Gastroesophageal sphincter (tissue), 4 donors: ENCODE measurements at regions not wholly inside any gene's neighbourhood (a gene's known extent, or its start where the extent isn't known, plus 50 kb on each side); places are given as distances from the start of the nearest gene placed in this dataset.
A peak's percentile ranks its signal among the peaks of the same experiment; 100 is the strongest.

ENCODE experiments used
- ATAC-seq: fragments of 150-250 bp; one replicate; pipeline ENCODE4 v1.9.1; 2016; ENCODE audit warnings: mild to moderate bottlenecking, moderate library complexity
- H3K27ac ChIP-seq, 4 donors: fragments of 200-600 bp; sonication (generic) in 3 of 4; 1 replicate in 3 of 4; 2 replicates in 1 of 4; pipeline ENCODE4 v1.5.1; 2016 to 2019
- H3K27me3 ChIP-seq: fragments of 200-600 bp; sonication (generic); one replicate; pipeline ENCODE4 v1.5.1; 2019
- H3K36me3 ChIP-seq, 2 donors: fragments of 200-600 bp; sonication (generic); one replicate each; pipeline ENCODE4 v1.5.1; 2019; ENCODE audit warnings: control low read depth in 1 of 2
- H3K4me1 ChIP-seq, 3 donors: fragments of 200-600 bp; sonication (generic); 1 replicate in 2 of 3; 2 replicates in 1 of 3; pipeline ENCODE4 v1.5.1; 2016 to 2019; ENCODE audit warnings: control low read depth in 2 of 3
- H3K4me3 ChIP-seq, 2 donors: fragments of 200-600 bp; sonication (generic); one replicate each; pipeline ENCODE4 v1.5.1; 2019; ENCODE audit warnings: mild to moderate bottlenecking in 1 of 2, moderate library complexity in 1 of 2
- H3K9me3 ChIP-seq, 3 donors: fragments of 200-600 bp; sonication (generic); one replicate each; pipeline ENCODE4 v1.5.1; 2017 to 2019; ENCODE audit warnings: control low read depth in 2 of 3
- CTCF ChIP-seq, 4 experiments: fragments of 200-600 bp in 2 of 4; fragments of 450-650 bp in 2 of 4; sonication (generic) in 1 of 4; IDR thresholded peaks; one replicate each; pipeline ENCODE4 v1.5.1; 2017 to 2019; ENCODE audit warnings: antibody characterized with exemption in 4 of 4, mild to moderate bottlenecking in 2 of 4, moderate library complexity in 2 of 4
- EP300 ChIP-seq: sonication (generic); formaldehyde crosslinking; IDR thresholded peaks from one replicate; pipeline ENCODE4 v1.6.1; 2017; ENCODE audit warnings: antibody characterized with exemption, mild to moderate bottlenecking
- POLR2A ChIP-seq, 2 donors: fragments of 450-650 bp; IDR thresholded peaks; one replicate each; pipeline ENCODE4 v1.6.1; 2017; ENCODE audit warnings: antibody characterized with exemption in 2 of 2, mild to moderate bottlenecking in 2 of 2, moderate library complexity in 1 of 2
- POLR2AphosphoS5 ChIP-seq: sonication (generic); formaldehyde crosslinking; IDR thresholded peaks from one replicate; pipeline ENCODE4 v1.6.1; 2017; ENCODE audit warnings: antibody characterized with exemption
- WGBS, 2 donors: methylation state at CpG; one replicate each; pipeline ENCODE4 v1.1.5; 2018; ENCODE audit warnings: low coverage in 1 of 2; 5-methylcytosine and 5-hydroxymethylcytosine counted together

- no peak for TF ChIP-seq POLR2AphosphoS5
- TF ChIP-seq POLR2A (IDR thresholded peaks at IDR 0.05), result no peak
- TF ChIP-seq CTCF (IDR thresholded peaks at IDR 0.05), result no peak
- TF ChIP-seq EP300, result no peak
- WGBS, 2 donors, result 93 to 100% methylated on average over 2 of the region's 6 CpGs
- H3K36me3 ChIP-seq, result no peaks in the 10 kb centered on the region
Measured at GRCh38 chr9:16325966-16326365, 544.5 kb downstream of the BNC2 start.

DNA sequence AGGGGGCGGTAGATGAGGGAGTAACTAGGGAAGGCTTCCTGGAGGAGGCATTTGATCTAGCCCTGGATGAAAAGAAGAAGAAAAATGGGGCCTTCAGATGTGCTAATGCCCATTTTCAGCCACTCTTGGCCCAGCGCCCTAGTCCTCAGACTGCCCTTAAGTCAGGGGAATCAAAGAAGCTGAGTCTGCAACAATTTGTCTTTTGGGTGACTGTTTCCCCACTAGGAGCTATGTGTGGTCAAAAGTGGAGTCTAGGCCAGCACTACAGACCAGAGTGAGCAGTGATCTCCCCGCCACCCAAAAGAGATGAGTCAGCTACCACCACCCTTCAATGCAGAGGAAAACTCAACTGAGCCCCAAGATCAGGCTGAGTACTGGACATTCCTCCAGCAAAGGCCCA lies 542.1 kb downstream of the BNC2 start:
- H3K27ac ChIP-seq, result no peak overlapping the region
- H3K27me3 ChIP-seq, result no peaks in the 10 kb centered on the region
- no peak overlapping the region for H3K4me3 ChIP-seq
- TF ChIP-seq CTCF (IDR thresholded peaks at IDR 0.05) (no peak), POLR2AphosphoS5 (no peak), EP300 (no peak), POLR2A (IDR thresholded peaks at IDR 0.05) (no peak)
- no peak for ATAC-seq
- H3K4me1 ChIP-seq, result peaks cover 0 to 7% (median 0%) of the 10 kb centered on the region in 3 donors
- no peaks in the 10 kb centered on the region for H3K9me3 ChIP-seq
- no peaks in the 10 kb centered on the region for H3K36me3 ChIP-seq
- 96 to 100% methylated on average over 2 to 3 of the region's 3 CpGs for WGBS, 2 donors

More at GRCh38 chr9:16325966-16326365, 544.5 kb downstream of the BNC2 start:
- peaks cover 0 to 16% (median 0%) of the 10 kb centered on the region in 3 donors for H3K4me1 ChIP-seq
- H3K27ac ChIP-seq, result no peak overlapping the region
- ATAC-seq, result no peak
- H3K9me3 ChIP-seq, result no peaks in the 10 kb centered on the region
- H3K27me3 ChIP-seq, result no peaks in the 10 kb centered on the region
- no peak overlapping the region for H3K4me3 ChIP-seq

GRCh38 chr9:16329671-16330113 lies 540.8 kb downstream of the BNC2 start:
- ATAC-seq, result no peak
- peak overlapping the region in 2 of 4 donors; percentile 7 to 36 for H3K27ac ChIP-seq
- 53% methylated on average over 3 of the region's 9 CpGs; no CpG with 5 or more reads in 1 of the 2 donors for WGBS, 2 donors

GRCh38 chr9:16331031-16331430 lies 539.4 kb downstream of the BNC2 start:
- no peak for ATAC-seq
- 80% methylated on average over 1 of the region's 2 CpGs; no CpG with 5 or more reads in 1 of the 2 donors for WGBS, 2 donors
- Histone ChIP-seq H3K4me1 (peaks cover 0 to 12% (median 0%) of the 10 kb centered on the region in 3 donors), H3K4me3 (no peak overlapping the region), H3K27ac (peak overlapping the region in 2 of 4 donors; percentile 3 to 37), H3K36me3 (no peaks in the 10 kb centered on the region), H3K9me3 (no peaks in the 10 kb centered on the region), H3K27me3 (no peaks in the 10 kb centered on the region)
- TF ChIP-seq CTCF (IDR thresholded peaks at IDR 0.05) (no peak), POLR2AphosphoS5 (no peak), POLR2A (IDR thresholded peaks at IDR 0.05) (no peak), EP300 (no peak)

More at GRCh38 chr9:16329671-16330113, 540.8 kb downstream of the BNC2 start:
- peaks cover 0 to 7% (median 0%) of the 10 kb centered on the region in 3 donors for H3K4me1 ChIP-seq
- H3K27me3 ChIP-seq, result no peaks in the 10 kb centered on the region
- H3K36me3 ChIP-seq, result no peaks in the 10 kb centered on the region
- no peak for TF ChIP-seq EP300
- TF ChIP-seq CTCF (IDR thresholded peaks at IDR 0.05), result no peak
- TF ChIP-seq POLR2AphosphoS5, result no peak
- no peak for TF ChIP-seq POLR2A (IDR thresholded peaks at IDR 0.05)
- no peak overlapping the region for H3K4me3 ChIP-seq
- H3K9me3 ChIP-seq, result no peaks in the 10 kb centered on the region

DNA sequence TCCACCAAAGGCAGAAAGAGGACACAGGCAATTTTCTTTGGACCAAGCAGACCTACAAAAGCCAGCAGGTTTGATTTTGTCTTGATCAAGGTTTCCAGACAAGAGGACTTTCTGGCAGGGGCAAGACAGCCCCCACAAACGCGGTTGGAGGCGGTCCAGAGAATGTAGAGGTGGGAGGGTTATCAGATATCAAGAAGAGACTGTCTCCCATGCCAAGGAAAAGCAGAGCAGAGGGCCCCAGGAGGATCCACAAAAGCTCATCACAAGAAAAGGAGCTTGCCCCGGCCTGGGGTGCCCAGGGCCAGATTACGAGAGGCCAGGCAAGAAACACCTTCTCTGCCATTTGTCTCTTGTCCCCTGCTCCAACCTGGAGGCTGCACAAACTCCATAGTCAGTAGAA lies 538.9 kb downstream of the BNC2 start:
- no peak for ATAC-seq
- WGBS, 2 donors, result 85% methylated on average over 5 of the region's 5 CpGs; no CpG with 5 or more reads in 1 of the 2 donors

More for the DNA sequence above, 538.9 kb downstream of the BNC2 start:
- Histone ChIP-seq H3K4me3 (no peak overlapping the region), H3K4me1 (peaks cover 0 to 15% (median 0%) of the 10 kb centered on the region in 3 donors), H3K9me3 (no peaks in the 10 kb centered on the region), H3K27me3 (no peaks in the 10 kb centered on the region), H3K27ac (peak overlapping the region in 2 of 4 donors; percentile 3 to 37), H3K36me3 (no peaks in the 10 kb centered on the region)
- TF ChIP-seq CTCF (IDR thresholded peaks at IDR 0.05), result no peak
- TF ChIP-seq EP300, result no peak
- no peak for TF ChIP-seq POLR2A (IDR thresholded peaks at IDR 0.05)
- TF ChIP-seq POLR2AphosphoS5, result no peak
